Stimulated activated CD4-positive, alpha-beta T cell treated with anti-CD3 and anti-CD28 coated beads, TNF-alpha, amount 100 ng/mL, for 48 hours (primary cell): ENCODE measurements at regions not wholly inside any gene's neighbourhood (a gene's known extent, or its start where the extent isn't known, plus 50 kb on each side); places are given as distances from the start of the nearest gene placed in this dataset.

Experiments used
- DNase-seq, 3 donors: peaks; one replicate each; pipeline ENCODE4 v3.0.0-alpha.2; 2020; ENCODE audit warnings: low read depth in 3 of 3

DNA sequence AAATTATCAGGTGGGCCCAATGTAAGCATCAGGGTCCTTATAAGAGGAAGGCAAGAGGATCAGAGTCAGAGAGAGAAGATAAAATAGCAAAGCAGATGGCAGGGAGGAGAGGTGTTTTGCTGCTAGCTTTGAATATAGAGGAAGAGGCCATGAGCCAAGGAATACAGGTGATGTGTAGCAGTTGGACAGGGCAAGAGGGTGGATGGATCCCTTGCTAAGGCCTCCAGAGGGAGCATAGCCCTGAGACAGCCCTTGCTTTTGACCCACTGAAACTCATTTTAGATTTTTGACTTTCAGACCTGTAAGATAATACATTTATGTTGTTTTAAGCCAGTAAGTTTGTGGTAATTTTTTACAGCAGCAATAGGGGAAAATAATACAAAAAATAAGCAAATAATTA is 116.6 kb upstream of the PARD3B start:
- no peak for DNase-seq

DNA sequence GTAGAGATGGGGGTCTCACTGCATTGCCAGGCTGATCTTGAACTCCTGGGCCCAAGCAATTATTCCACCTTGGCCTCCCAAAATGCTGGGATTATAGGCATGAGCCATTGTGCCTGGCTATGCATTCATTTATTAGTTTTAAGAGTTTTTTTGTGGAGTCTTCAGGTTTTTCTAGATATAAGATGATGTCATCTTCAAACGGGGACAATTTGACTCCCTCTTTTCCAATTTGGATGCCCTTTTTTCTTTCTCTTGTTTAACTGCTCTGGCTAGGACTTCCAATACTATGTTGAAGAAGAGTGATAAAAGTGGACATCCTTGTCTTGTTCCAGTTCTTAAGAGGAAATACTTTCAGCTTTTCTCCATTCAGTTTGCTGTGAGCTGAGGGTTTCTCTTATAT is 113.7 kb upstream of the PARD3B start:
- no peak for DNase-seq

DNA sequence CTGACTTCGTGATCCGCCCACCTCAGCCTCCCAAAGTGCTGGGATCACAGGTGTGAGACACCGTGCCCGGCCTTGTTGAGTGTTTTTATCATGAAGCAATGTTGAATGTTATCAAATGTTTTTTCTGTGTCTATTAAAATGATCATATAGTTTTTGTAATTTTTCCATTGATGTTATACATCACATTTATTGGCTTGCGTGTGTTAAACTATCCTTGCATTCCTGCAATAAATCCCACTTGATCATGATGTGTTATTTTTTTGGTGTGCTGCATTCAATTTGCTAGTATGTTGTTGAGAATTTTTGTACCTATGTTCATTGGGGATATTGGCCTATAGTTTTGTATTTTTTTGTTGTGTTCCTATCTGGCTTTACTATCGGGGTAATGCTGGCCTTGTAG is 113.1 kb upstream of the PARD3B start:
- DNase-seq, result no peak

DNA sequence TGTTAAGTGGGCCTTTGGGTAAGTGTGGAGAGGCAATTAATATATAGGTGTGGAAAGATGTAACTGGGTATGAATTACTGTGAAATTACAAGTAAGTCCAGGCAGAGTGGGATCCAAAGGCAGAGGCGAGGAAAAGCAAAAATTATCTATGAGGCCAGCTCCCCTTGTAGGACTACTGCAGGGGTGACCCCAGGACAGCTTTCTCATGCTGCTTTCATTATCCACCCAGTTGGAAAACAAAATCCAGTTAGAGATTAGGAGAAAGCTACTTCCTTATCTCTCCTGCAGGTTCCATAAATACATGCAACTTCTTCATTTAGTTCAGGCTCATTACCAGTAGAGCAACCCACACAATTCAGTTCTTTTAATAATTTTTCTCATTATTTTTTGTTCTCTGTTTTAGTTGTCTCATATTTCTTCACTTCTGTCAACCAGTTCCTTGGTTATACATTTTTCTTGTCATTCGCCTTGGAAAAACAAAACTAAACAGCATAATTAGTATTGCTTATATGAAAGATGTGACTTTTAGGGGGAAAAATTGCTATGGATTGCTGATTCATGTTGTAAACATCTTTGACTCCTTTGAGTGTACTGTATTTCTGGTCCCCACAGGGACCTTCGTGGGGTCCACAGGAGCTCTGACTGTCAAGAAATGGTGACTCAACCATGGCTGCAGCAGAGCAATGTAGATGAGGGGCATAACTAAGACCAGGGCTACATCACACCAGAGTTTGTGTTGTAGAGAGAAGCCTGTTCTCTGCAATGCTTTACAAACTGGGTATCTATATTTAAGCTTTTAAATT is 110.4 kb upstream of the PARD3B start:
- DNase-seq, result no peak

DNA sequence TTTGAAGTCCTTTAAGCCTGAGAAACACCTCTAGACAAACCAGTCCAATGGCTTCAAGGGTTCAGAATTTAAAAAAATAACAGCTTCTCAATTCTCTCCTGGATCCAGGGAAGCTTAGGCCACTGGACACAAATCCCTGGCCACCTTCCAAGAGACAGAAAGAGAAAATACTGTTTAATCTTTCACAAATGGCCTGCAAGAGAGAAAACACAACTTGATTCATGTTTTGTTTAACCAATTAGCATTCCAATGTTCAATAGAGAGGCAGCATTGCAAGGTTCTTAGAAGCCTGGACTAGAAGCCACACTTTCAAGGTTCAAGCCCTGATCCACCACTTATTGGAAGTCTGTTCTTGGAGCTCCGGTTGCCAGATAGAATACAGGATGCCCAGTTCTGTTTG is 109.0 kb upstream of the PARD3B start:
- DNase-seq, result no peak

DNA sequence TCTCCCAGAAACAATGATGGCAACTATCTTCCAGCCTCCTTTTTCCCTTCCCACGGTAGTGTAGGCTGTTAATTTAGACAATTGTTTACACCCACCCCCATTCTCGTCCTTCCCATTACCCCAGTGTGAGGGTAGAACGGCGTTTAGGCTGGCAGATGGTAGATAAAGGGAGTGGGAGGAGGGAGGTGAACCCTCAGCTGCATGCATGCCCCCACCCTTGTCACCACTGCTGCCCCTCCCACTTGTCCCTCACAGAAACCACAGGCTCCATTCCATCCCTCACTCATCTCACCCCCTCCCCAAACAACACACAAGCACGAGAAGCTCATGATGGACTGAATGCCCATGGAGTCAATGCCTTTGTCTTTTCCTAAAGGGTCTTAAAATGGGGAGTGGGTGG is 107.9 kb upstream of the PARD3B start:
- DNase-seq, result no peak

DNA sequence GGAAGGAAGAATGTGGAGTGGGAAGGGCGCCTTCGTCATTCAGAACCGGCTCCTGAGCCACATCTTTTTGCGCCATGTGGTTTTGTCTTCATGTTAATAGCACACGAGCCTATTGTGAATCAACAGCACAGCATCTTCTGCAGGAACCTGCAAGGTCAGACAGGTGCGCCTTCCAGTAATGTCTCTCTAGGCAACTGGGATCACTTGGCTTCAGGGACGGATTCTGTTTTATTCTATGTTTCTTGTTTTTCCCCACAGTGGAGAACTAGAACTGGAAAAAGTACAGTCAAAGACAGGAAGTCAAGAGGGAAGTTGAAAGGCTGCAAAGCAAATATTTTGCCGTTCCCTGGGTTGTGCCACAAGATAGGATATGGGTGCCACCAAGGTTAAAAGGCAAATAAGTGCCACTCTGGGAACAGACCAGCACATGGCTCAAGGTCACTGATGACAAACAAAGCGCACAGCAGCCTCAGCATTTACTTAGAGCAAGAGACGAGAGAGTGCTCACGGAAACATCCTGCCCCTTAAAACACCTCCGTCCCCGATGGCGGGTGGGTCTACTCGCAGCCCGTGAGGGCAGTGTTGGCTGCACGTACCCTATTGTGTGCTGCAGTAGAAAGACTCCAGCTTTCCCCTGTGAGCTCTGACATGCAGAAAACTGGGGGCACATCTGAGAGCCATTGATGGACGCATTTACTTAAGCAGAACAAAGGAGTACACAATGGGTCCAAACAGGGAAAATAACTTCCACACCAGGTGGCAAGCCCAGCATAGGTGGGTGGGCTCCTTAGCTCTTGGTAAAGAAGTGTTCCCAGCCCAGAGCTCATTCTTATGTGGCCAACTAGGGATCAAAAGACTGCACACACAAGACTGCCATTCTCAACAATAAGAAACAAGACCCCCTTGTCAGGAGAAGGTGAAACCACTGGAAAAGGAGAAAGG is 107.2 kb upstream of the PARD3B start:
- no peak for DNase-seq

DNA sequence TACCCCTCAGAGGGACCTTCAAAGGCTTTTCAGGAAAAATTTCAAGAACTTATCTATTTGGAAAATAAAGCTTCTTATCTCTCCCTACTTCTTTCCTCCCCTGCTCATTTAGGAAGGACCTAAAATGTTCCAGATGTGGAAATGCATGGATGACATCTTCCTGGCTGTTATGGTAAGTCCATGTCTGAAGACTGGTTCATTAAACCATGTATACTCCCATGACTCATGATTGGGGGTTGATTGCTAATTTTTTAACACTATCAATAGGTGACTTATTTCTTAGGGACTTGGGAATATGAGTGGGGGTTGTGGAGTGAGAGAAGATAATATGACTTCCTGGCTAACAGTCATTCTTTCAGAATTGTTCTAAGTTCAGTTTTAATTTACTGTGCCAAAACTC is 104.0 kb upstream of the PARD3B start:
- no peak for DNase-seq

DNA sequence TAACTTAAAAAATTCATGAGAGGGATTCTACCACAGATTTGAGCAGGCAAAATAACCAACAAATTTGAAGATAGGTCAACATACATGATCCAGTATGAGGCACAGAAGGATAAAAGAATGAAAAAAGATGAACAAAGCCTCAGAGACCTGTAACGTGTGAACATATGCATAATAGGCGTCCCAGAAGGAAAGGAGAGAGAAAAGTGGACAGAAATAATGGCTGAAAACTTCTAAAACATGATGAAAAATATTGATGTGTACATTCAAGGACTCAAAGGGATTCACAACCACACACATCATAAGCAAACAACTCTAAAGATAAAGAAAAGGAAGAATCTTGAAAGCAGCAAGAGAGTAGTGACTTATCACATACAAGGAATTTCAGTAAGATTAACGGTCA is 100.1 kb upstream of the PARD3B start:
- no peak for DNase-seq

DNA sequence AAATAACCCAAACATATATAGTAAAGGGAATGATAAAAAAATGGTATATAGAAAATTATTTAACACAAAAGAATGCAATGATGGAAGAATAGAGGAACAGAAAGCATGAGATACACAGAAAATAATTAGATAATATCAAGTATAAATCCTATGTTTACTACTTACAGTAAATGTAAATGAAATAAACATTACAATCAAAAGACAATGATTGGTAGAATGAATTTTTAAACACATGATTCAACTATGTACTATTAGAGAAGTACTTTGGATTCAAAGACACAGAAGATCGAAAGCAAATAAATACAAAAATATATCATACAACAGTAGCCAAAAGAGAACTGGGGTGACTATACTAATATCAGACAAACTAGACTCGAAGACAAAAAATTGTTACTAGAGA is 97.6 kb upstream of the PARD3B start:
- DNase-seq, result no peak

DNA sequence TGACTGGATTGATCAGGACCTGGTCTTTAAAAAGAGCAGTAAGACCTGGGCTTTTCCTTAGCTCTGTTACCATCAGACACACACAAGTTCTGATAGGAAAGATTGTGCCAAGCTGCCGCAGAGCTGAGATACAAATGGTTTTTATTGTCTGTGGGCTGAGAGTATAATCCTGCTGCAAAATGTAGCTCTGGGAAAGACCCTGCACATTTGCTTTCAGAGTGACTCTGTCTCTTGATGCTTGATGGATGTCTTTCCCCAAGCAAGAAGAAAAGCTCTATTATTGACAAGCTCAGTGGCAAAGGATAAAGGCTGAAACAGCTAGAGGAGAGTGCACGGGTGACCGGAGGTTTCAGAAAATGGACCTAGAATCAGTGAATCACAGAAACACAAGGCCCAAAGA is 95.3 kb upstream of the PARD3B start:
- DNase-seq, result no peak

DNA sequence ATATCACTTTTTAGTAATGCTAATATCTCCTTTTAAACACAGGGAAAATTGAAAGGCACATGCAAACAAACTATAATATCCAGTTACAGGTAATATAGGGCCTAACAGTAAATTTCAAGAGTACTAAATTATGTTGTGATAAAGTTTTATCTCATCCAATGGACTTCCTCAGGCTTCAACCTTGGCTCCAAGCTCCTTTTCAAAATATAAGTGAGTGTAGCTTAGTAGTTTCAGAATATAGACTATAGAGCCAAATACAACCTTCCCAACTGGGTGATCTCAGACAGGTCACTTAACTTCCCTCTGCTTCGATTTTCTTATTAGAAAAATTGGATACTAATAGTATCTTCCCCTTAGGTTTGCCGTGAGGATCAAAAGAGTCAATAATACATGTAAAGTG is 93.5 kb upstream of the PARD3B start:
- DNase-seq, result no peak

DNA sequence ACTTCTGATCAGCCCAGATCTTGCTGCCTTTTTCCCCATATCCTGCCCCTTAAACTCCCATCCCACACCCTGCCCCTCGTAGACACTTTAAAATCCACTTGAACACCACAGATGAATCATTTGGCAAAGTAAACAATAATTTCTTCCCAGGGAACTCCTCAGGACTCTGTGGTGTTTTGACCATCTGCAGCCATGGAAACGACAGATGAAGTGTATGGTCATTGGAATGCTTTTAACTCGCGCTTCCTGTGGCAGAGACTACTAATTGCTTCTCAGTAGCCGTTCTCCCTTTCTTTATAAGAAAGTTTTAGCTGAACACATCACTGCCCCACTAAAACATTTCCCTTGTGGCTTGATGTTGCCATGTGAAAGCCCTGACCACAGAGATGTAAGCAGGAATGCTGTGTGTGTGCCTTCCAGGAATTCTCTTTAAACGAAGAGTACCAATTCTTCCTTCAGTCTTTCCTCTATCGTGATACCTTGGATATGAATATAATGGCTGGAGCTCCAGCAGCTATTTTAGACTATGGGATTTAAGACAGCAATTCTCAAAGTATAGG is 92.7 kb upstream of the PARD3B start:
- DNase-seq, result no peak

DNA sequence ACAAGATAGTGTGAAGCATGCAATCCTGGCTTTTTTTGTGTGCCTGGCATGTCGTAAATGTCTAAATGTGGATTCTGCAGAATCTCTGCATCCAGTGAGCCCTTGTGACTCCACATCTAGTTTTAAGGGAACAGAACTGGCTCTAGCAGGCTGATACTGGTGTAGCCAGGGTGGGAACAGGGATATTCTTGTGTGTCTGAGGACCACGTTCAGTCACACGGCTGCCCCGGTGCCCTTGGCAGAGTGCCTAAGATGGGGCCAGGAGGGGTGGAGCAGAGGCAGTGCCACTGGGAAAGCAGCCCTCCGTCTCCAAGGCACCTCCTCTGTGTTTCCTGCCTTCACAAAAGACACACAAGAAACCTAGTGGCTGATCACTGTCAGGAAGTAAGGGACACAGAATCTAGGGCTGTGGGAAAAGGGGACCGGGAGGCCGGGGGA is 91.5 kb upstream of the PARD3B start:
- no peak for DNase-seq

DNA sequence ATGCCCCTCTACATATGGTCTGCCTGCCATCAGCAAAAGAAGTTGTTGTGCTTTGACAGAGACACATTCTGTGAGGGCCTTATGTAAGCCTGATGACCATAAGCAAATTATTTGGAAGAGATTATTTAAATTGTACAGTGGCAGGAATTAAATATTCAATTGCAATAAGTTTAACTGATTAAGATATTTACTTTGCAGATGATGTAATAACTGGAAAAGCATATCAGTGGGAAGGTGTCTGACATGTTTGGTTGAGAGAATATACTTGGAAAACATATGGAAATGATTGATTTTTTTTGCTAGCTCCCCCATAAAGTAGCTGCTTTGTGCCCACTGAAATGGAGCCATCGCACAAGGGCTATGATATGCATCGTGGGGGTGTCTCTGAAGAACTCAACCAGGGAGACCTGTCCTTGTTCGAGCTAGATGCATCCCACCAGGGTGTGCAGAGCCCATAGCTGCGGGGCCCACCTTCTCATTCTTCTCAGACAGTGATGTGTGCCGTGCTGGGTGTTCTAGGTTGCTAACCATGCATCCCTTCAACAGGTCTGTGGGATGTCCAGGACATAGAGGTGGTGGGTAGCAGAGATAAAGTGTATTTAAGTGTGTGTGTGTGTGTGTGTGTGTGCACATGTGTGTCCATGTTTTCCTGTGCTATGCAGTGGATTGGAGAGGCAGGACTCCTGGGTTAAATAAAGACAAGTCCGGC is 90.4 kb upstream of the PARD3B start:
- no peak for DNase-seq

DNA sequence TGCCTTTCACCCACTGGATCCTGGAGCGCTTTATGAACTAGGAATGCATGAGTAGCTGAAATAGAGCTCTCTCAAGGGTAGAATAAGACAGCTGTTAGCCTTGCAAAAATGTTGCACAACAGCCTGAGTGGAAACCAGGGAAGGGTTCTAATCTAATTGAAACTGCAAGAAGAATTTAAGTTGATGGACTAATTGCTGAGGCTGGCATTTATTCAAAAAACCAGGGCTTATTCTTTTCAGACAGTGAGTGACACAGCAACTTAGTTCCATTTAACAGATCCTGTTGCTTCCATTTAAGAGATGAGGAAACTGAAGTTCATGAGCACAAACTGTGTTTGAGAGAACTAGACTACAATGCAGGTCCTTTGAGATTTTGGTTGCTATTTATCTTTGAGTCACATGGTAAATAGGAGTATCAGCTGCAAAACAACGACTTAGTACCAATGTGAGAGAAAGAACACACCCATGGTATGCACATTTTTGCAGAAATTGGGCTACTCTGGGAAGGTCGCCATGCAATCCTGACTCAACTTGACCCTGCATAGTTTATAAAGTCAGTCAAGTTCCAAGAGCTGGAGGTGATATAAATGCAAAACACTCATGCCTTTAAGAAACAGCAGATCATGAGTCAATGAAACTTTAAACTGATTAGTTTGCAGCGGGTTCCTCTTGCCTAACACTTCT is 76.4 kb upstream of the PARD3B start:
- DNase-seq, result no peak

DNA sequence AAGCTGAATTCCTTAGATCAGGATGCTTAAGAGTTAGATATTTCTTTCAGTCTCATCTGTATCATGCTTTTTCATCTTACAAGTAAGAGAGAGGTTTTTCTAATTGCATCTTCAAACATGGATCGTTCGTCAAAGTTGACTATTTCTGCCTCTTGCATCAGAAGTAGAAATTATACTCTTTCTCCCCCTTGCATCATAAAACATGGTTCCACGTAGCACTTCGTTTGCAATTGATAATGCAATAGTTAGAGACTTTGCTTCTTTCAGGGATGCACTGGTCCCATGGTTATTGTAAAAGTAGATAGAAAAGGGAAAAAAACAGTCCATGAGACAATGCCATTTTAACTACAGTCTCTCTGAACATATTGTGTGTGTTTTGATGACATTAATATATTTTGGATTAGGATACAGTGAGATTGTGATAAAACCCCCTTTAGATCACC is 75.1 kb upstream of the PARD3B start:
- DNase-seq, result no peak

DNA sequence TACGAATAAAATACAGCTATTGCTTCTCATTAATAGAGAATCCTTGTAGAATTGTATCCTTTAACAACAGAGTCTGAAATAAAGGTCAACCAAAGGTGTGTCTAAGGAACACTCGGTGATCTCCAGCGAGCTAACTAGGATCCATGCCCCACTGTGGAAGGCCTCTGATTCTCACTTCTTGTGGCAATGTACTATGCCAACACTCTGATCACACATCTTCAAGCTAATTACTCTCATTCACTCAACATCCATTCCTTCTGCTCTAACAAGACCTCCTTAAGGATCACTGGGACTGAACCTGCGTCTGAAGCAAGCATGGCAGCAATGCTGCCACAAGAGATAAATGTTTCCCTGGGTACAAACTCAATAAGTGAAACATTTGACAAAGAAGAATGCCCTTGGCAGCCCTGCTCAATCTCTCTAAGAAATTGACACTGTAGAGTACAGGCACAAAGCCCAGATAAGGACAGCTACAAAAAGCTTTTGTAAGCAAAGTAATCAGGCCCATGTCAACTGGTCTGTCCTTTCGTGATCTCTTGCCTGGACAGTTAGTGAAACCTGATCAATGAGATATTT is 74.6 kb upstream of the PARD3B start:
- DNase-seq, result no peak

DNA sequence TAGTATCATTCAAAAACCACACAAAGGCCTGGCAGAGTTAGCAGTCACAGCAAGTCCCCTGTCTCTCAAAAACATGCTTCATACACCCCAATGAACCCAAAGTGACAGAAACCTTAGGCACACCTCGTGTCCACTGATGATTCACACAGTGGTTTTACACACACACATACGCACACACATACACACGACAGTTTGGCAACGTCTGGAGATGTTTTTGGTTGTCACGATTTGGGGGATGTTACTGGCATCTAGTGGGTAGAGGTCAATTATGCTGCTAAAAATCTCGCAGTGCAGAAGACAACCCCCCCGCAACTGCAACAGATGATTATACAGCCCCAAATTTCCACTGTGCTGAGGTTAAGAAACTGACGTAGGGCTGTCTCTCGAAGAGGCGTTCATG is 72.9 kb upstream of the PARD3B start:
- DNase-seq, result no peak

DNA sequence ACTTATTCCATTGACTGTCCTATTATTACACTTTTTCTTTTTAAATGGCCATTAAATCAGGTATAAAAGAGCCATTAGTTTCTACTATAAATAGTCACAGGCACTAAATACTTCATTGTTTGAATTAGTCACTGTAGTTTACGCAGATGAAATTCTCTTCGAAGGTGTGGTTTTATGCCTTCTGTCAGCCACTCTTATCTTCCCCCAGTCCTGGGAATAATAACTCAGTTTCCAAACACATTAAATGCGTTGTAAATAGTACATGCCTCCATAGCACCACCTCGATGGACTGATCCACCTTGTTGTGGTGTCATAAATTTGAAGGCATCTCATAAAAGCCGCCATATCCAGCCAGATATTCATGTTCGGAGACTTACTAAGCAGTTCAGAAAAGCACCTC is 72.1 kb upstream of the PARD3B start:
- no peak for DNase-seq

DNA sequence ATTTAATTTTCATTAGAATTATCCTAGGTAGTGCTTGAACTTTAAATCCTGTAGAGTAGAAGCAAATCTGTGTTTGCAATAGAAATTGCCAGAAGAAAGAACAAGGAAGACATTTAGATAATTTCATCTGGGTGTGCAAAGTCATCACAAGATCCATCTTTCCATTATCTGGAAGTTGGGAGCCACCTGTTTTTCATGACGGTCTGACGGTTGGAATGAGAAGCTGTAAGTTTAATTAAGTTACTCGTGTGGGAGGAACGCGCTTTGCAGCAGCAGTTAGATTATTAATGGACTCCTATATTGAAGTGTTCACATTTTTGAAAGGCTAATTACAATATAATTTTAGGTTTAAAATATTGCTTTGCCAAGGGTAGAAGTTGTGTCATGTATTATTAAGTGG is 69.9 kb upstream of the PARD3B start:
- no peak for DNase-seq
